ENCODE measurements at regions not wholly inside any gene's neighbourhood (a gene's known extent, or its start where the extent isn't known, plus 50 kb on each side); places are given as distances from the start of the nearest gene placed in this dataset.

GRCh38 chr14:56745097-56745496, 65.2 kb downstream of the OTX2 start:
- TF ChIP-seq, protein P1, sequence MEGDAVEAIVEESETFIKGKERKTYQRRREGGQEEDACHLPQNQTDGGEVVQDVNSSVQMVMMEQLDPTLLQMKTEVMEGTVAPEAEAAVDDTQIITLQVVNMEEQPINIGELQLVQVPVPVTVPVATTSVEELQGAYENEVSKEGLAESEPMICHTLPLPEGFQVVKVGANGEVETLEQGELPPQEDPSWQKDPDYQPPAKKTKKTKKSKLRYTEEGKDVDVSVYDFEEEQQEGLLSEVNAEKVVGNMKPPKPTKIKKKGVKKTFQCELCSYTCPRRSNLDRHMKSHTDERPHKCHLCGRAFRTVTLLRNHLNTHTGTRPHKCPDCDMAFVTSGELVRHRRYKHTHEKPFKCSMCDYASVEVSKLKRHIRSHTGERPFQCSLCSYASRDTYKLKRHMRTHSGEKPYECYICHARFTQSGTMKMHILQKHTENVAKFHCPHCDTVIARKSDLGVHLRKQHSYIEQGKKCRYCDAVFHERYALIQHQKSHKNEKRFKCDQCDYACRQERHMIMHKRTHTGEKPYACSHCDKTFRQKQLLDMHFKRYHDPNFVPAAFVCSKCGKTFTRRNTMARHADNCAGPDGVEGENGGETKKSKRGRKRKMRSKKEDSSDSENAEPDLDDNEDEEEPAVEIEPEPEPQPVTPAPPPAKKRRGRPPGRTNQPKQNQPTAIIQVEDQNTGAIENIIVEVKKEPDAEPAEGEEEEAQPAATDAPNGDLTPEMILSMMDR (IDR thresholded peaks at IDR 0.05), result no peak
- TF ChIP-seq POLR2A (IDR thresholded peaks at IDR 0.05), result no peak

Measured in right lobe of liver (tissue), 4 donors.